Endothelial cell of umbilical vein (primary cell): ENCODE measurements at regions not wholly inside any gene's neighbourhood (a gene's known extent, or its start where the extent isn't known, plus 50 kb on each side); places are given as distances from the start of the nearest gene placed in this dataset.

Experiments
- BruUV-seq: library from RNA; stranded (reverse); fragments of 400-500 nt; replicated peaks from 2 replicates; lab custom pipeline; 2021; lab: Mats Ljungman, UMichigan
- CTCF ChIA-PET: fragments of 300-600, 350-600 bp; sonication (Branson Sonifier 250); formaldehyde crosslinking; loops from one replicate; lab custom pipeline; 2021; ENCODE audit warnings: antibody characterized with exemption, inconsistent platforms; lab: Charles Lee
- POLR2A ChIA-PET: fragments of 300-600, 350-600 bp; sonication (Branson Sonifier 250); formaldehyde crosslinking; loops from one replicate; lab custom pipeline; 2021; ENCODE audit warnings: antibody characterized with exemption, inconsistent platforms; lab: Charles Lee
- DNase-seq: peaks from one replicate; pipeline ENCODE4 v3.0.0-alpha.2; 2011; ENCODE audit warnings: low read depth, low spot score
- FAIRE-seq: peaks from 2 replicates; lab custom pipeline; 2011; peaks lifted over from hg19 to GRCh38; lab: Jason Lieb, UNC
- H2AFZ ChIP-seq: 2 replicates; pipeline ENCODE4 v1.6.0; 2012; ENCODE audit warnings: low read depth, low read length, control low read depth, inconsistent platforms
- H3K27ac ChIP-seq: 2 replicates; pipeline ENCODE4 v1.5.1; 2011; ENCODE audit warnings: low read depth, mild to moderate bottlenecking, control low read depth, low read length, moderate library complexity; ENCODE audit not compliant: insufficient read depth
- H3K27me3 ChIP-seq, 2 experiments: 2 replicates each; pipeline versions ENCODE4 v1.6.0 to v1.6.1; 2011; ENCODE audit warnings: low read length in 2 of 2, mixed read lengths in 1 of 2; ENCODE audit not compliant: control insufficient read depth in 2 of 2, insufficient read depth in 2 of 2
- H3K36me3 ChIP-seq, 2 experiments: 2 replicates in 1 of 2; 3 replicates in 1 of 2; pipeline ENCODE4 v1.5.1; 2011; ENCODE audit warnings: low read length in 2 of 2, mild to moderate bottlenecking in 1 of 2, moderate library complexity in 1 of 2; ENCODE audit not compliant: control insufficient read depth in 2 of 2, insufficient read depth in 2 of 2; ENCODE audit errors: extremely low read depth in 1 of 2
- H3K4me1 ChIP-seq: 3 replicates; pipeline ENCODE4 v1.5.1; 2011; ENCODE audit warnings: mild to moderate bottlenecking, low read length; ENCODE audit not compliant: control insufficient read depth, insufficient read depth; ENCODE audit errors: extremely low read depth
- H3K4me2 ChIP-seq: 2 replicates; pipeline ENCODE4 v1.6.1; 2011; ENCODE audit warnings: low read length, control low read depth, mixed read lengths; ENCODE audit not compliant: insufficient read depth
- H3K4me3 ChIP-seq, 3 experiments: fragments of 200-600 bp in 1 of 3; sonication (generic), shearing (Covaris generic) in 1 of 3; replicated peaks in 1 of 3; 2 replicates each; pipeline ENCODE4 v1.5.1; 2011 to 2016; ENCODE audit warnings: control low read depth in 3 of 3, low read length in 3 of 3, mild to moderate bottlenecking in 2 of 3, inconsistent platforms in 1 of 3, low read depth in 1 of 3, moderate library complexity in 1 of 3; ENCODE audit not compliant: insufficient read depth in 1 of 3
- H3K79me2 ChIP-seq: 2 replicates; pipeline ENCODE4 v1.6.0; 2012; ENCODE audit warnings: low read length, inconsistent platforms; ENCODE audit not compliant: control insufficient read depth, insufficient read depth
- H3K9ac ChIP-seq: replicated peaks from 2 replicates; pipeline ENCODE3; 2011; ENCODE audit warnings: low read length, control low read depth; ENCODE audit not compliant: insufficient read depth; ENCODE audit errors: extremely low read depth
- H3K9me1 ChIP-seq: replicated peaks from 3 replicates; pipeline ENCODE4 v1.6.0; 2011; ENCODE audit warnings: mild to moderate bottlenecking, low read length; ENCODE audit not compliant: control insufficient read depth, insufficient read depth; ENCODE audit errors: extremely low read depth
- H3K9me3 ChIP-seq: replicated peaks from 2 replicates; pipeline ENCODE4 v1.5.1; 2012; ENCODE audit warnings: low read length, inconsistent platforms; ENCODE audit not compliant: control insufficient read depth, insufficient read depth
- H4K20me1 ChIP-seq: replicated peaks from 2 replicates; pipeline ENCODE3; 2011; ENCODE audit warnings: mild to moderate bottlenecking, low read length; ENCODE audit not compliant: control insufficient read depth, insufficient read depth; ENCODE audit errors: extremely low read depth
- CTCF ChIP-seq, 2 donors: IDR thresholded peaks; 1 replicate in 1 of 2; 2 replicates in 1 of 2; pipeline ENCODE4 v1.5.1; 2011; ENCODE audit warnings: low read length in 2 of 2, mild to moderate bottlenecking in 2 of 2, moderate library complexity in 2 of 2, control low read depth in 1 of 2, inconsistent platforms in 1 of 2, low read depth in 1 of 2; ENCODE audit not compliant: insufficient read depth in 1 of 2; ENCODE audit errors: extremely low read depth in 1 of 2
- EZH2 ChIP-seq: IDR thresholded peaks from 2 replicates; pipeline ENCODE4 v1.6.1; 2012; ENCODE audit warnings: borderline replicate concordance, low read depth, mild to moderate bottlenecking, moderate library complexity, low read length, inconsistent platforms; ENCODE audit not compliant: severe bottlenecking
- FOS ChIP-seq: IDR thresholded peaks from 2 replicates; pipeline ENCODE4 v1.6.1; 2011; ENCODE audit warnings: mild to moderate bottlenecking, low read length, moderate library complexity, borderline replicate concordance; ENCODE audit not compliant: insufficient read depth
- GATA2 ChIP-seq: IDR thresholded peaks from 2 replicates; pipeline ENCODE4 v1.7.0; 2011; ENCODE audit warnings: low read depth, mild to moderate bottlenecking, moderate library complexity, mixed read lengths, low read length; ENCODE audit not compliant: insufficient read length, insufficient read depth
- JUN ChIP-seq: IDR thresholded peaks from 2 replicates; pipeline ENCODE4 v1.6.1; 2011; ENCODE audit warnings: borderline replicate concordance, low read depth; ENCODE audit not compliant: insufficient read length, insufficient read depth
- MYC ChIP-seq: IDR thresholded peaks from one replicate; pipeline ENCODE4 v1.6.1; 2011; ENCODE audit warnings: mild to moderate bottlenecking, low read depth, low read length
- POLR2A ChIP-seq: IDR thresholded peaks from 2 replicates; pipeline ENCODE4 v1.6.1; 2012; ENCODE audit warnings: low read depth, mild to moderate bottlenecking, control low read depth, low read length
- POLR2AphosphoS5 ChIP-seq: IDR thresholded peaks from 2 replicates; pipeline ENCODE4 v1.6.1; 2012; ENCODE audit warnings: low read depth, mild to moderate bottlenecking, control low read depth, low read length, moderate library complexity; ENCODE audit not compliant: insufficient read depth
- dilution Hi-C: fragments of 300-500 bp; cut with MboI; formaldehyde crosslinking; loops from one replicate; pipeline ENCODE4 v1.15.0; 2019; ENCODE audit warnings: low sequenced_read_pairs; ENCODE audit not compliant: extremely low pct_ligation_motif_present
- intact Hi-C: fragments of 100-400 bp; cut with micrococcal nuclease; formaldehyde crosslinking; loops from one replicate; pipeline ENCODE4 v1.10.0; 2022
- TF ChIP-seq, protein P1 (sequence below): IDR thresholded peaks from 2 replicates; pipeline ENCODE4 v1.6.1; 2011; ENCODE audit not compliant: insufficient read depth, insufficient read length

GRCh38 chr6:167237438-167238145 lies 53.5 kb upstream of the UNC93A start:
- Histone ChIP-seq H3K4me1 (no peaks in the 10 kb centered on the region), H3K9me3 (no peaks in the 10 kb centered on the region), H3K79me2 (no peaks in the 10 kb centered on the region), H2AFZ (no peak overlapping the region), H3K4me3 (no peak overlapping the region), H3K36me3 (no peaks in the 10 kb centered on the region), H3K9me1 (no peaks in the 10 kb centered on the region), H3K27me3 (no peaks in the 10 kb centered on the region), H3K4me2 (no peak overlapping the region), H3K9ac (no peak overlapping the region), H3K27ac (no peak overlapping the region), H4K20me1 (no peaks in the 10 kb centered on the region)
- no TSS peak for BruUV-seq
- TF ChIP-seq POLR2A = no peak
- no peak for TF ChIP-seq MYC
- TF ChIP-seq POLR2AphosphoS5 = no peak
- TF ChIP-seq EZH2 = no peak
- TF ChIP-seq GATA2 = no peak
- TF ChIP-seq FOS = no peak
- TF ChIP-seq, protein P1, sequence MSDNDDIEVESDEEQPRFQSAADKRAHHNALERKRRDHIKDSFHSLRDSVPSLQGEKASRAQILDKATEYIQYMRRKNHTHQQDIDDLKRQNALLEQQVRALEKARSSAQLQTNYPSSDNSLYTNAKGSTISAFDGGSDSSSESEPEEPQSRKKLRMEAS = no peak
- no peak for TF ChIP-seq CTCF (IDR thresholded peaks at IDR 0.05; ENCODE audit: extremely low read depth in 1 of 2, insufficient read depth in 1 of 2, low read depth in 1 of 2, low read length in 2 of 2)
- TF ChIP-seq JUN = no peak
- ChIA-PET CTCF (no interaction called here), POLR2A (no interaction called here)
- intact Hi-C loops = no loop called here
- DNase-seq (no peak), FAIRE-seq (no peak)
- dilution Hi-C loops = no loop called here
